Neuronal stem cell (in vitro differentiated cells): ENCODE measurements at regions not wholly inside any gene's neighbourhood (a gene's known extent, or its start where the extent isn't known, plus 50 kb on each side); places are given as distances from the start of the nearest gene placed in this dataset.

Experiments
- DNase-seq: peaks from one replicate; pipeline ENCODE4 v3.0.0-alpha.2; 2013; ENCODE audit warnings: low spot score
- H2AFZ ChIP-seq: one replicate; pipeline ENCODE4 v1.6.1; 2013; ENCODE audit warnings: mild to moderate bottlenecking, low read length, inconsistent platforms
- H2AK5ac ChIP-seq: 2 replicates; pipeline ENCODE4 v1.6.1; 2013; ENCODE audit warnings: low read depth, mild to moderate bottlenecking, inconsistent platforms, low read length, moderate library complexity, mixed read lengths
- H2BK120ac ChIP-seq: 2 replicates; pipeline ENCODE4 v1.6.1; 2013; ENCODE audit warnings: low read depth, mild to moderate bottlenecking, inconsistent platforms, low read length, moderate library complexity, mixed read lengths
- H2BK12ac ChIP-seq: one replicate; pipeline ENCODE4 v1.6.1; 2013; ENCODE audit warnings: low read length, inconsistent platforms
- H2BK15ac ChIP-seq: 2 replicates; pipeline ENCODE4 v1.6.1; 2013; ENCODE audit warnings: mild to moderate bottlenecking, low read length, inconsistent platforms, mixed read lengths
- H2BK5ac ChIP-seq: one replicate; pipeline ENCODE4 v1.6.1; 2013; ENCODE audit warnings: inconsistent platforms, mild to moderate bottlenecking, low read length, moderate library complexity
- H3K14ac ChIP-seq: one replicate; pipeline ENCODE4 v1.6.1; 2013; ENCODE audit warnings: low read length, inconsistent platforms
- H3K18ac ChIP-seq: 2 replicates; pipeline ENCODE4 v1.6.1; 2013; ENCODE audit warnings: low read length, inconsistent platforms
- H3K23ac ChIP-seq: 2 replicates; pipeline ENCODE4 v1.6.1; 2013; ENCODE audit warnings: low read depth, mild to moderate bottlenecking, mixed read lengths, low read length, inconsistent platforms; ENCODE audit not compliant: poor library complexity
- H3K27ac ChIP-seq: replicated peaks from 3 replicates; pipeline ENCODE4 v1.5.1; 2013; ENCODE audit warnings: low read length, inconsistent platforms
- H3K27me3 ChIP-seq, 3 experiments: 2 replicates each; pipeline ENCODE4 v1.6.1; 2013; ENCODE audit warnings: low read length in 3 of 3, mild to moderate bottlenecking in 2 of 3, inconsistent platforms in 1 of 3, low read depth in 1 of 3, mixed read lengths in 1 of 3, moderate library complexity in 1 of 3; ENCODE audit not compliant: control insufficient read depth in 3 of 3, insufficient read depth in 3 of 3
- H3K36me3 ChIP-seq, 2 donors: replicated peaks in 1 of 2; 2 replicates each; pipeline ENCODE4 v1.6.1; 2013; ENCODE audit warnings: low read length in 2 of 2; ENCODE audit not compliant: control insufficient read depth in 2 of 2, insufficient read depth in 2 of 2
- H3K4ac ChIP-seq: 2 replicates; pipeline ENCODE4 v1.6.1; 2013; ENCODE audit warnings: inconsistent platforms, mild to moderate bottlenecking, low read length, moderate library complexity
- H3K4me1 ChIP-seq, 2 donors: 1 replicate in 1 of 2; 2 replicates in 1 of 2; pipeline ENCODE4 v1.6.1; 2013; ENCODE audit warnings: low read length in 2 of 2, low read depth in 1 of 2; ENCODE audit not compliant: control insufficient read depth in 2 of 2, insufficient read depth in 1 of 2
- H3K4me2 ChIP-seq: one replicate; pipeline ENCODE4 v1.6.1; 2013; ENCODE audit warnings: mild to moderate bottlenecking, low read length, inconsistent platforms; ENCODE audit not compliant: insufficient read depth, poor library complexity, severe bottlenecking
- H3K4me3 ChIP-seq, 2 donors: 2 replicates each; pipeline ENCODE4 v1.5.1; 2013; ENCODE audit warnings: low read length in 2 of 2, mild to moderate bottlenecking in 2 of 2, inconsistent platforms in 1 of 2, moderate library complexity in 1 of 2
- H3K79me1 ChIP-seq: one replicate; pipeline ENCODE4 v1.6.1; 2013; ENCODE audit warnings: low read depth, mild to moderate bottlenecking, inconsistent platforms, low read length, moderate library complexity
- H3K9ac ChIP-seq: one replicate; pipeline ENCODE4 v1.6.1; 2013; ENCODE audit warnings: mild to moderate bottlenecking, low read depth, low read length, inconsistent platforms; ENCODE audit not compliant: poor library complexity
- H3K9me3 ChIP-seq, 2 donors: replicated peaks in 1 of 2; 2 replicates each; pipeline versions ENCODE3 to v1.6.1; 2013; ENCODE audit warnings: low read length in 2 of 2, mild to moderate bottlenecking in 2 of 2, inconsistent platforms in 1 of 2, low read depth in 1 of 2, mixed read lengths in 1 of 2, moderate library complexity in 1 of 2; ENCODE audit not compliant: control insufficient read depth in 2 of 2, insufficient read depth in 1 of 2
- H4K8ac ChIP-seq: one replicate; pipeline ENCODE4 v1.6.1; 2013; ENCODE audit warnings: low read depth, mild to moderate bottlenecking, inconsistent platforms, low read length, moderate library complexity
- H4K91ac ChIP-seq: one replicate; pipeline ENCODE4 v1.6.1; 2013; ENCODE audit warnings: low read length, low read depth, mild to moderate bottlenecking, inconsistent platforms; ENCODE audit not compliant: poor library complexity
- WGBS, 2 donors: extraction: QIAGEN DNeasy Blood & Tissue Kit; methylation state at CpG; one replicate each; pipeline ENCODE4 v1.1.7; 2013; ENCODE audit warnings: missing lambda C conversion rate in 2 of 2, mixed read lengths in 1 of 2; ENCODE audit not compliant: insufficient read length in 2 of 2, insufficient replicate concordance in 1 of 2; ENCODE audit errors: extremely low coverage in 2 of 2; 5-methylcytosine and 5-hydroxymethylcytosine counted together

GRCh38 chr1:190000365-190000872 is 477.2 kb downstream of the BRINP3 start:
- Histone ChIP-seq H3K79me1 (no peaks in the 10 kb centered on the region), H3K9ac (no peak overlapping the region), H3K18ac (no peak overlapping the region), H3K4me2 (no peak overlapping the region), H2AK5ac (no peak overlapping the region), H3K27me3 (no peaks in the 10 kb centered on the region), H3K36me3 (no peaks in the 10 kb centered on the region), H3K14ac (no peak overlapping the region), H3K9me3 (no peaks in the 10 kb centered on the region), H2AFZ (no peak overlapping the region), H4K8ac (no peak overlapping the region), H2BK15ac (no peak overlapping the region), H4K91ac (no peak overlapping the region), H2BK5ac (no peak overlapping the region), H3K23ac (no peak overlapping the region), H2BK12ac (no peak overlapping the region), H3K4me3 (no peak overlapping the region), H3K4me1 (no peaks in the 10 kb centered on the region), H2BK120ac (no peak overlapping the region), H3K27ac (no peak overlapping the region), H3K4ac (no peak overlapping the region)
- no CpG with 5 or more reads among the region's 3 CpGs for WGBS, 2 donors
- DNase-seq: no peak

DNA sequence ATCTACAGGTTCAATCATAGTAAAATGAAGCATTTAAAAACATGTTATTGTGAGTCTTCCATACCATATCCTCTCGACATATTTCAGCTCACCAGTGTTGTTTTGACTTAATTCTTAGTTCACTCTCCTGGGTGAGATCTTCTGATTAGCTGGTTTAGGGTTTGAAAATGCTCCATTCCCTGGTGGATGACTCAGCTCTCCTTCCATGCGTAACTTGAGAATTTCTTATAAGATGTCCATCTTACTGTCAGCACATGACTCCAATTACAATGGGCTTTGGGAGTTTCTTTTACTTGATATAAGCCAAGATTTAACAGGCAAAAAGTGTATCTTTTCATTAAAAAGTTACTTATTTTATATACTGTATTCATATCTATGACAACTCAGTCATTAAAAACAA is 476.5 kb downstream of the BRINP3 start:
- Histone ChIP-seq H3K9ac (no peak overlapping the region), H3K23ac (no peak overlapping the region), H3K9me3 (no peaks in the 10 kb centered on the region), H2BK5ac (no peak overlapping the region), H3K27ac (no peak overlapping the region), H3K4me3 (no peak overlapping the region), H2AK5ac (no peak overlapping the region), H3K79me1 (no peaks in the 10 kb centered on the region), H2BK15ac (no peak overlapping the region), H3K18ac (no peak overlapping the region), H2BK12ac (no peak overlapping the region), H3K36me3 (no peaks in the 10 kb centered on the region), H3K4me2 (no peak overlapping the region), H3K4ac (no peak overlapping the region), H3K4me1 (no peaks in the 10 kb centered on the region), H3K14ac (no peak overlapping the region), H2AFZ (peak overlapping the region; percentile 61), H2BK120ac (no peak overlapping the region), H3K27me3 (no peaks in the 10 kb centered on the region), H4K8ac (no peak overlapping the region), H4K91ac (no peak overlapping the region)
- WGBS, 2 donors: no CpG with 5 or more reads among the region's 2 CpGs
- no peak for DNase-seq

DNA sequence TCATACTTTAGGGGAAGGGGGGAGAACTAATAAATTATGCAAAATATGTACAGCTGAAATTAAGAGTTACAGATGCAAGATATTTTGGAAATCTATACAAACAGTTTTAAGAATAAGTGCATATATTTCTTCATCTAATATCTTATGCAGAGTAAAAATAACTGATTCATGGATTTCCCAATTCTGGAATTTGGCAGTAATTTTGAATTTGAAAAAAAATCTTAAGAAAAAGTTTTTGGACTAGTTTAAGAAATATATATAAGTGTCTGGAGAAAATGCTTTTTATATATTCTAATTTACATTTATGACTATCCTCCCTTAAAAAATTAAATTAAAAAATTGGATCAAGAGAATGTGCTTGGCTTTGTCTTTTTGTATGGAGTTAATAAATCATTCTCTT is 474.3 kb downstream of the BRINP3 start:
- DNase-seq: no peak
- Histone ChIP-seq H2BK15ac (no peak overlapping the region), H2AK5ac (no peak overlapping the region), H2AFZ (no peak overlapping the region), H3K4me2 (no peak overlapping the region), H3K4me3 (no peak overlapping the region), H3K9me3 (no peaks in the 10 kb centered on the region), H3K4ac (no peak overlapping the region), H3K4me1 (no peaks in the 10 kb centered on the region), H2BK120ac (no peak overlapping the region), H3K27ac (no peak overlapping the region), H3K27me3 (no peaks in the 10 kb centered on the region), H3K79me1 (no peaks in the 10 kb centered on the region), H2BK12ac (no peak overlapping the region), H2BK5ac (no peak overlapping the region), H3K18ac (no peak overlapping the region), H4K91ac (no peak overlapping the region), H3K14ac (no peak overlapping the region), H3K36me3 (no peaks in the 10 kb centered on the region), H4K8ac (no peak overlapping the region), H3K23ac (no peak overlapping the region), H3K9ac (no peak overlapping the region)

GRCh38 chr1:190011585-190011984 is 466.1 kb downstream of the BRINP3 start:
- Histone ChIP-seq H3K36me3 (no peaks in the 10 kb centered on the region), H3K23ac (no peak overlapping the region), H3K27me3 (no peaks in the 10 kb centered on the region), H3K79me1 (no peaks in the 10 kb centered on the region), H2AFZ (no peak overlapping the region), H4K91ac (no peak overlapping the region), H3K18ac (no peak overlapping the region), H3K4me1 (no peaks in the 10 kb centered on the region), H3K4me2 (no peak overlapping the region), H2BK12ac (no peak overlapping the region), H2AK5ac (no peak overlapping the region), H3K9ac (no peak overlapping the region), H3K14ac (no peak overlapping the region), H4K8ac (no peak overlapping the region), H2BK120ac (no peak overlapping the region), H2BK5ac (no peak overlapping the region), H2BK15ac (no peak overlapping the region), H3K4ac (no peak overlapping the region), H3K27ac (no peak overlapping the region), H3K9me3 (no peaks in the 10 kb centered on the region), H3K4me3 (no peak overlapping the region)
- no CpG with 5 or more reads among the region's 4 CpGs for WGBS, 2 donors
- DNase-seq: no peak
